Heart left ventricle (tissue), 16 donors: ENCODE measurements at regions not wholly inside any gene's neighbourhood (a gene's known extent, or its start where the extent isn't known, plus 50 kb on each side); places are given as distances from the start of the nearest gene placed in this dataset.
A peak's percentile ranks its signal among the peaks of the same experiment; 100 is the strongest.

Source experiments
- ATAC-seq, 4 donors: fragments of 200-7000 bp; cut with Tn5 transposase; one replicate each; pipeline ENCODE4 v1.9.1; 2020 to 2022; ENCODE audit warnings: moderate library complexity in 4 of 4, mild to moderate bottlenecking in 3 of 4, moderate number of reproducible peaks in 1 of 4
- DNase-seq, 5 donors: peaks; one replicate each; pipeline ENCODE4 v3.0.0-alpha.2; 2020
- H3K27ac ChIP-seq, 12 donors: fragments of 200-600 bp; sonication (generic) in 4 of 12; one replicate each; pipeline versions ENCODE4 v1.5.0 to v1.8.0; 2016 to 2022; ENCODE audit warnings: mild to moderate bottlenecking in 2 of 12
- H3K27me3 ChIP-seq, 9 donors: fragments of 200-600 bp; sonication (generic) in 2 of 9; one replicate each; pipeline versions ENCODE4 v1.5.1 to v1.8.0; 2016 to 2022; ENCODE audit warnings: mild to moderate bottlenecking in 3 of 9
- H3K36me3 ChIP-seq, 9 donors: fragments of 200-600 bp; sonication (generic) in 2 of 9; one replicate each; pipeline versions ENCODE4 v1.5.0 to v1.8.0; 2018 to 2022; ENCODE audit warnings: mild to moderate bottlenecking in 2 of 9
- H3K4me1 ChIP-seq, 12 donors: fragments of 200-600 bp; sonication (generic) in 4 of 12; one replicate each; pipeline versions ENCODE4 v1.5.0 to v1.8.0; 2016 to 2022; ENCODE audit warnings: mild to moderate bottlenecking in 3 of 12
- H3K4me3 ChIP-seq, 12 donors: fragments of 200-600 bp; sonication (generic) in 4 of 12; one replicate each; pipeline versions ENCODE4 v1.5.0 to v1.8.0; 2017 to 2022; ENCODE audit warnings: mild to moderate bottlenecking in 9 of 12, moderate library complexity in 4 of 12
- H3K9me3 ChIP-seq, 12 donors: fragments of 200-600 bp; sonication (generic) in 4 of 12; one replicate each; pipeline versions ENCODE4 v1.5.0 to v1.8.0; 2016 to 2022; ENCODE audit warnings: mild to moderate bottlenecking in 1 of 12
- POLR2A ChIP-seq, 2 donors: fragments of 450-650 bp; IDR thresholded peaks; one replicate each; pipeline ENCODE4 v1.6.1; 2017; ENCODE audit warnings: antibody characterized with exemption in 2 of 2, mild to moderate bottlenecking in 2 of 2, moderate library complexity in 2 of 2
- WGBS, 4 donors: extraction: QIAGEN DNeasy Blood & Tissue Kit in 2 of 4; methylation state at CpG; one replicate each; pipeline versions ENCODE4 v1.1.5 to v1.1.7; 2013 to 2018; 5-methylcytosine and 5-hydroxymethylcytosine counted together
- intact Hi-C, 10 donors: fragments of 100-400 bp; cut with DNase I; formaldehyde crosslinking; loops; one replicate each; pipeline versions ENCODE4 v1.11.1 to v1.14.2; 2022
- TF ChIP-seq, protein P1 (sequence below), 12 donors: fragments of 200-600 bp; sonication (generic) in 4 of 12; IDR thresholded peaks; one replicate each; pipeline versions ENCODE4 v1.5.0 to v1.8.0; 2018 to 2022; ENCODE audit warnings: antibody characterized with exemption in 12 of 12, mild to moderate bottlenecking in 5 of 12
- donor health status: ischemic (EF 13 %, LVEDD 7.1; RV severe dilation, severe dysfunction).
- donor health status: healthy with polysubstance abuse.
- donor health status: DM: no; HTN: yes; CAD: no.
- donor health status: DM: no; HTN: no; CAD: no.
- donor health status: ischemic (EF 25% LVEDD 6.9; RV normal size, moderate dysfunction).
- donor health status: ischemic (EF 25% LVEDD 5.7; RV mildly dilated, moderate dysfunction).
- donor health status: healthy.
- donor health status: DM: yes; HTN: yes; CAD: no.
- donor health status: ischemic (EF 35%, LVEDD 5.7; RV mildly dilated, moderate dysfunction).
- donor health status: nonischemic (EF 11% LVEDD 7.7; RV severe dilation, severe dysfunction).
- donor health status: DM: yes; HTN: yes; CAD: no.
- donor health status: PGD.
- donor health status: ischemic (EF 29% LVEDD 5.4; RV normal size, mild dysfunction).
- donor health status: nonischemic (EF 23%, LVEDD 6.1; RV moderate dilation, normal function).

DNA sequence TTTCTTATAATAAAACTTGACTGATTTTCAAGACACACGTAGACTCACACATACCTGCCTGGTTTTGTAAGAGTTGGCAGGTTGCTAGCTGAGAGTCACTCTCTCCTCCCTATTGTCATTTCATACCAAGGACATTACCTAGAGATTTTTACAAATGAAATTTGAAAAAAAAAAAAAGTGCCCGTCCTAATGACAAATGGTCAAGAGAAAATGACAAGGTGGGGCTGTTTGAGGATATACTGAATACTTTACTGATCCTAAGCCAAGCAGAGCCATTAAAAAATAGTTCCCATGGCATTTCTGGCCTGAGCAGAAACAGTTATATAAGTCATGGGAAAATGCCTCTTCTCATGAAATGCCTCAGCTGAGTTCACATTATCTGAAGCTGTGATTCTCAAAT lies 150.2 kb downstream of the DYRK2 start:
- 39 to 48% (median 42%) methylated on average over 2 of the region's 2 CpGs for WGBS, 4 donors
- H3K4me3 ChIP-seq: no peak overlapping the region
- no peaks in the 10 kb centered on the region for H3K27me3 ChIP-seq
- H3K4me1 ChIP-seq: peaks cover 0 to 36% (median 19%) of the 10 kb centered on the region in 12 donors
- no peak for TF ChIP-seq POLR2A (IDR thresholded peaks at IDR 0.05)
- TF ChIP-seq, protein P1, sequence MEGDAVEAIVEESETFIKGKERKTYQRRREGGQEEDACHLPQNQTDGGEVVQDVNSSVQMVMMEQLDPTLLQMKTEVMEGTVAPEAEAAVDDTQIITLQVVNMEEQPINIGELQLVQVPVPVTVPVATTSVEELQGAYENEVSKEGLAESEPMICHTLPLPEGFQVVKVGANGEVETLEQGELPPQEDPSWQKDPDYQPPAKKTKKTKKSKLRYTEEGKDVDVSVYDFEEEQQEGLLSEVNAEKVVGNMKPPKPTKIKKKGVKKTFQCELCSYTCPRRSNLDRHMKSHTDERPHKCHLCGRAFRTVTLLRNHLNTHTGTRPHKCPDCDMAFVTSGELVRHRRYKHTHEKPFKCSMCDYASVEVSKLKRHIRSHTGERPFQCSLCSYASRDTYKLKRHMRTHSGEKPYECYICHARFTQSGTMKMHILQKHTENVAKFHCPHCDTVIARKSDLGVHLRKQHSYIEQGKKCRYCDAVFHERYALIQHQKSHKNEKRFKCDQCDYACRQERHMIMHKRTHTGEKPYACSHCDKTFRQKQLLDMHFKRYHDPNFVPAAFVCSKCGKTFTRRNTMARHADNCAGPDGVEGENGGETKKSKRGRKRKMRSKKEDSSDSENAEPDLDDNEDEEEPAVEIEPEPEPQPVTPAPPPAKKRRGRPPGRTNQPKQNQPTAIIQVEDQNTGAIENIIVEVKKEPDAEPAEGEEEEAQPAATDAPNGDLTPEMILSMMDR (IDR thresholded peaks at IDR 0.05): no peak
- no peaks in the 10 kb centered on the region for H3K9me3 ChIP-seq
- ATAC-seq: no peak
- no peak for DNase-seq
- intact Hi-C loops: loop anchor here in 5 of 10 donors (5.0 to 10.0 kb wide), 4 partner anchors 76 to 146 kb away; no protein-coding TSS in a partner anchor
- H3K36me3 ChIP-seq: no peaks in the 10 kb centered on the region
- H3K27ac ChIP-seq: peak overlapping the region in 5 of 12 donors; percentile 1 to 82 (median 45)

DNA sequence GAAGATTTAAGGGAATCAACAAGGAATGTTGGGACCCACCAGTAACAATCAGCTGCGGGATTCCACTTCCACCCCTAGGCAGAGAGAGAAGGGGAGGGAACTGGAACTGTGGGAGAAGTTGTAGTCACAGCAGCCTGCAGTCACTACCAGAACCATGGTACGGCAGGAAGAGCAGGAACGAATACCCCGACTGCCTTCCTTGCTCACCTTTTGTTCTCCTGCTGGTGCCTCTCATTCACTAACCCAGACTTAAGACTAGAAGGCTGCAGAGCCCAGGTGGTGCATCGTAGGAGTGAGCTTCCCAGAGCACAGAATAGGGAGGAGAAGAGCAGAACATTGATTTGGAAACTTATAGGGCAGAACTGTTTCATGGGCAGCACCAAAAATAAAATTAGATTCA lies 154.2 kb downstream of the DYRK2 start:
- TF ChIP-seq, protein P1 (IDR thresholded peaks at IDR 0.05): no peak
- TF ChIP-seq POLR2A (IDR thresholded peaks at IDR 0.05): no peak

GRCh38 chr12:67803278-67803993 lies 154.9 kb downstream of the DYRK2 start:
- intact Hi-C loops: loop anchor here in 1 of 10 donors (10.0 kb wide), 1 partner anchor 141 kb away; no protein-coding TSS in a partner anchor
- peaks cover 0 to 24% (median 11%) of the 10 kb centered on the region in 12 donors for H3K4me1 ChIP-seq
- TF ChIP-seq, protein P1 (IDR thresholded peaks at IDR 0.05): no peak
- TF ChIP-seq POLR2A (IDR thresholded peaks at IDR 0.05): no peak
- ATAC-seq (no peak), DNase-seq (no peak)
- H3K4me3 ChIP-seq: no peak overlapping the region
- no peaks in the 10 kb centered on the region for H3K9me3 ChIP-seq
- no peaks in the 10 kb centered on the region for H3K27me3 ChIP-seq
- H3K36me3 ChIP-seq: no peaks in the 10 kb centered on the region
- peak overlapping the region in 1 of 12 donors; percentile 45 for H3K27ac ChIP-seq
- WGBS, 4 donors: 64 to 73% (median 69%) methylated on average over 4 of the region's 4 CpGs

More for the DNA sequence above, 154.2 kb downstream of the DYRK2 start:
- 68 to 76% (median 72%) methylated on average over 5 of the region's 5 CpGs for WGBS, 4 donors
- intact Hi-C loops: loop anchor here in 1 of 10 donors (10.0 kb wide), 1 partner anchor 142 kb away; no protein-coding TSS in a partner anchor
- H3K27ac ChIP-seq: peak overlapping the region in 1 of 12 donors; percentile 45
- H3K9me3 ChIP-seq: no peaks in the 10 kb centered on the region
- no peak for DNase-seq
- H3K36me3 ChIP-seq: no peaks in the 10 kb centered on the region
- no peak for ATAC-seq
- peaks cover 0 to 26% (median 11%) of the 10 kb centered on the region in 12 donors for H3K4me1 ChIP-seq
- H3K27me3 ChIP-seq: no peaks in the 10 kb centered on the region
- no peak overlapping the region for H3K4me3 ChIP-seq

- no peak for TF ChIP-seq POLR2A (IDR thresholded peaks at IDR 0.05)
- TF ChIP-seq, protein P1 (IDR thresholded peaks at IDR 0.05): no peak
- intact Hi-C loops: loop anchor here in 1 of 10 donors (10.0 kb wide), 1 partner anchor 141 kb away; no protein-coding TSS in a partner anchor
- H3K4me1 ChIP-seq: peaks cover 0 to 18% (median 5%) of the 10 kb centered on the region in 12 donors
- ATAC-seq (no peak), DNase-seq (no peak)
- WGBS, 4 donors: 40 to 50% (median 49%) methylated on average over 1 of the region's 1 CpG
- H3K36me3 ChIP-seq: no peaks in the 10 kb centered on the region
- no peak overlapping the region for H3K27ac ChIP-seq
- H3K4me3 ChIP-seq: no peak overlapping the region
- no peaks in the 10 kb centered on the region for H3K27me3 ChIP-seq
- H3K9me3 ChIP-seq: no peaks in the 10 kb centered on the region
Observed at GRCh38 chr12:67804168-67804567, 155.6 kb downstream of the DYRK2 start.
